ENCODE measurements at regions not wholly inside any gene's neighbourhood (a gene's known extent, or its start where the extent isn't known, plus 50 kb on each side); places are given as distances from the start of the nearest gene placed in this dataset.
A peak's percentile ranks its signal among the peaks of the same experiment; 100 is the strongest.

DNA sequence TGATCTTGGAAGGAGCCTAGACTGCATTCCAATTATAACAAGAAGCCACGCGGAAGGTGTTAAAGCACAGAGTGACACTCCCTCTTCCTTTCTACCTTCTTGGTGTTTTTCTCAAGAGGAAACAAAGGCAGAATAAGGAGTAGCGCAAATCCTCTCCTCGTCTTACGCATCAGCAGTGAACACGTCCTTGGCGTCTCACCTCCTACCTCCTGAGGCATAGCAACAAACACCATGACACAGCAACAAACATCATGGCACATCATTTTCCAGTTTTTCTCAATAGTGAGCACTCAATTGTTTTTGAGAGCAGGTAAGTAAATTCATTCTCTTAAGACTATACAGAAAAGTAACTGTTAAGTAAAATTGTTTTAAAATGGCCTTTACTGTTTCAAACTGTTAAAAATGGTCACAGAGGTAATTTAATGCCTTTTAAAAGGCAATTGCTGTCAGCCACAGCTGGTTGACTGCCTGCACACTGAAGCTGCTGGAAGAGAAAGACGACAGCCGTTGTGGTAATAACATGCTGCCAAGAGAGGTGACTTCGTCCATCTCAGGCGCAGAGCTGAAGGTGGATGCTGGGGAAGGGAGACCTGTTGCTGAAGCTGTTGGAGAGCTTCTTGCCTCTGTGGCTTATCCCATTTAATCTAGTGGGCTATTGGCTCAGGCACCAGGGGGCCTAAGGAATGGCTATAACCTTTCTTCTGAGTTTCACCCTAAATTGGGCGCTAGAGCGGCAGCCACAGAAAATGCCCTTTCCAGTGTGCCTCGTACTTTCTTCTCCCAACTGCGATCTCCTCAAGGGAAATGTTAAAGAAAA, 703.7 kb downstream of the UQCRFS1 start:
- no peaks in the 10 kb centered on the region for H3K36me3 ChIP-seq
- H3K27me3 ChIP-seq: no peaks in the 10 kb centered on the region
- TF ChIP-seq EP300 (IDR thresholded peaks at IDR 0.05): no peak
- TF ChIP-seq POLR2AphosphoS5 (IDR thresholded peaks at IDR 0.05): no peak
- TF ChIP-seq, protein P1, sequence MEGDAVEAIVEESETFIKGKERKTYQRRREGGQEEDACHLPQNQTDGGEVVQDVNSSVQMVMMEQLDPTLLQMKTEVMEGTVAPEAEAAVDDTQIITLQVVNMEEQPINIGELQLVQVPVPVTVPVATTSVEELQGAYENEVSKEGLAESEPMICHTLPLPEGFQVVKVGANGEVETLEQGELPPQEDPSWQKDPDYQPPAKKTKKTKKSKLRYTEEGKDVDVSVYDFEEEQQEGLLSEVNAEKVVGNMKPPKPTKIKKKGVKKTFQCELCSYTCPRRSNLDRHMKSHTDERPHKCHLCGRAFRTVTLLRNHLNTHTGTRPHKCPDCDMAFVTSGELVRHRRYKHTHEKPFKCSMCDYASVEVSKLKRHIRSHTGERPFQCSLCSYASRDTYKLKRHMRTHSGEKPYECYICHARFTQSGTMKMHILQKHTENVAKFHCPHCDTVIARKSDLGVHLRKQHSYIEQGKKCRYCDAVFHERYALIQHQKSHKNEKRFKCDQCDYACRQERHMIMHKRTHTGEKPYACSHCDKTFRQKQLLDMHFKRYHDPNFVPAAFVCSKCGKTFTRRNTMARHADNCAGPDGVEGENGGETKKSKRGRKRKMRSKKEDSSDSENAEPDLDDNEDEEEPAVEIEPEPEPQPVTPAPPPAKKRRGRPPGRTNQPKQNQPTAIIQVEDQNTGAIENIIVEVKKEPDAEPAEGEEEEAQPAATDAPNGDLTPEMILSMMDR (IDR thresholded peaks at IDR 0.05): no peak
- no peak for TF ChIP-seq POLR2A (IDR thresholded peaks at IDR 0.05)
- peak; percentile 27 for DNase-seq
- no peaks in the 10 kb centered on the region for H3K4me1 ChIP-seq
- 86% methylated on average over 15 of the region's 15 CpGs for WGBS, 2 donors
- no peak overlapping the region for H3K4me3 ChIP-seq
- intact Hi-C loops (cut with DNase I): no loop called here
- no peaks in the 10 kb centered on the region for H3K9me3 ChIP-seq
- no peak overlapping the region for H3K27ac ChIP-seq

DNA sequence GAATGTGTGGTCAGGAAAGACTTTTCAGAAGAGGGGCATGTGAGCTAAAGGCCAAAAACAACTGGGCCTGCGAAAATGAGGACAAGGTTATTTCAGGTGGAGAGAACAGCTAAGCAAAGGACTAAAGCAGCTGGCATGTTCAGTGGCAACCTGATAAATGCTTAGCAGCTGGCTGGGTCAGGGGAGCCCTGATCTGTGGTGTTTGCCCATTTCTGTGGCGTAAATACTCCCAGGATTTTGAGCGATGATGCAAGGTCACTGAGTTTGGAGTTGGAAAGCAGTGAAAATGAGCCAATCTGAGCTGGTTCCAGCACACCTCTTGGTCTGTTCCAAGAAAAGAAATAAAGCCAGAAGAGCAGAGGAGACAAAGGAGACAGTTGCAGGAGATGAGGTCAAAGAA, 704.3 kb downstream of the UQCRFS1 start:
- Histone ChIP-seq H3K4me3 (no peak overlapping the region), H3K27ac (no peak overlapping the region), H3K27me3 (no peaks in the 10 kb centered on the region), H3K36me3 (no peaks in the 10 kb centered on the region), H3K9me3 (no peaks in the 10 kb centered on the region), H3K4me1 (no peaks in the 10 kb centered on the region)
- TF ChIP-seq EP300 (IDR thresholded peaks at IDR 0.05): no peak
- TF ChIP-seq POLR2AphosphoS5 (IDR thresholded peaks at IDR 0.05): no peak
- TF ChIP-seq, protein P1 (IDR thresholded peaks at IDR 0.05): no peak
- TF ChIP-seq POLR2A (IDR thresholded peaks at IDR 0.05): no peak
- 91 to 95% methylated on average over 3 of the region's 3 CpGs for WGBS, 2 donors
- intact Hi-C loops (cut with DNase I): no loop called here
- no peak for DNase-seq

DNA sequence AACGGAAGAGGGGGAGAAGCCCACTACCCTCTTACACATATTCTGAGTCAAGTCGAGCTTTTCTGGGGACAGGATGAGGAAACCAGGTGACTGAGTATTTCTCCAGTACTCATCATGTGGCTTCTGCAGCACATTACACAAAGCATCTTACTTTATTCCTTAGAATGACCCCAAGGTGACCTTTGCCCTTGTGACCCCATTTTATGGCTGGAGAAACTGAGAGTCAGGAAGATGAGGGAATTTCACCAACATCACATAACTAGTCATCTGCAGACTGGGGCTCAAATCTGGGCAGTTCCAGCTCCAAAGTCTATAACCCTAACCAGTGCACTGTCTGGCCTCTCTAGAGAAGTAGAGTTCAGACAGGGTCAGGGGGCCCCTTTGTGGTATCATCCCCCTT, 707.0 kb downstream of the UQCRFS1 start:
- H3K9me3 ChIP-seq: no peaks in the 10 kb centered on the region
- no peak for DNase-seq
- no peaks in the 10 kb centered on the region for H3K4me1 ChIP-seq
- TF ChIP-seq POLR2AphosphoS5 (IDR thresholded peaks at IDR 0.05): no peak
- TF ChIP-seq POLR2A (IDR thresholded peaks at IDR 0.05): no peak
- TF ChIP-seq EP300 (IDR thresholded peaks at IDR 0.05): no peak
- TF ChIP-seq, protein P1 (IDR thresholded peaks at IDR 0.05): no peak
- intact Hi-C loops (cut with DNase I): no loop called here
- no peak overlapping the region for H3K27ac ChIP-seq
- H3K36me3 ChIP-seq: no peaks in the 10 kb centered on the region
- no peak overlapping the region for H3K4me3 ChIP-seq
- WGBS, 2 donors: 70 to 87% methylated on average over 2 of the region's 2 CpGs
- H3K27me3 ChIP-seq: no peaks in the 10 kb centered on the region

DNA sequence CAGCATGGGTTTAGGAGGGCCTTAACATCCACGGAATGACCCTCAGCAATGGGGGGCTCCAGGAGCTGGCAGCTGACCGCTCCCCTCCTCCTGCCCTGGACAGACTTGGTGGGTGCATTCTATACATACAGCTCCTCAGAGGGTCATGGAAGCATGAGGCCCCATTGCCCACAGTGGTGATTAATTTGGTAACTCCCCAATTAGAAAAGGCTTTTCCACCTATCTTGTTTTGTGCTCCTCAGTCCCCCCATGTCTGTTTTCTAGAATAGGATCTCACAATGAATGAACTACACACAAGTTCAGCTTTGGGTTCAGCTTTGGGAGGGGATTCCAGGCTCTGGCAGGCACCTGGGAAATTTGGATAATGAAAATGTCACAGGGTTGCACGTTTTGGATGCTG, 707.8 kb downstream of the UQCRFS1 start:
- WGBS, 2 donors: 74 to 80% methylated on average over 3 of the region's 3 CpGs
- no peak for TF ChIP-seq POLR2A (IDR thresholded peaks at IDR 0.05)
- no peak for TF ChIP-seq POLR2AphosphoS5 (IDR thresholded peaks at IDR 0.05)
- no peak for TF ChIP-seq EP300 (IDR thresholded peaks at IDR 0.05)
- TF ChIP-seq, protein P1 (IDR thresholded peaks at IDR 0.05): no peak
- Histone ChIP-seq H3K4me1 (no peaks in the 10 kb centered on the region), H3K27ac (no peak overlapping the region), H3K9me3 (no peaks in the 10 kb centered on the region), H3K27me3 (no peaks in the 10 kb centered on the region), H3K4me3 (no peak overlapping the region), H3K36me3 (no peaks in the 10 kb centered on the region)
- intact Hi-C loops (cut with DNase I): no loop called here
- DNase-seq: peak; percentile 52

DNA sequence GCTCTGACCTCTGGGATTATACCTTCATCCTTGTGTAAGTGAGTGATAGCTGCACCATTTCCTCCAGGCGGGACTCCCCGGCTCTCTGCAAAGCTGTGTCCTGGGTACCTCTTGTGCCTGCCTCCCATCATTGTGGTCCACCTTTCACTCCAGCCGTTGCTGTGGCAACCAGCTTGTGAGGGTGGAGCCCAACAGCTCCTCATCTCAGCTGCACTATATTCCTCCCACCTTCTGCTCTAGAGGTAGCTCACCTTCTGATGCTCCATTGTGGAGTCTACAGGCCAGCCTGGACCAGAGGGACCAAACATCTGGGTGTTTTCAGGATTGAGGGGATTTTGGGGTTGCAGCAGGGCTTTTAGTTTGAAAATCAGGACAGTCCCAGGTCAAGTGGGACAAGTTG, 708.2 kb downstream of the UQCRFS1 start:
- intact Hi-C loops (cut with DNase I): no loop called here
- DNase-seq: peak; percentile 40
- Histone ChIP-seq H3K4me3 (no peak overlapping the region), H3K36me3 (no peaks in the 10 kb centered on the region), H3K27ac (no peak overlapping the region), H3K27me3 (no peaks in the 10 kb centered on the region), H3K4me1 (no peaks in the 10 kb centered on the region), H3K9me3 (no peaks in the 10 kb centered on the region)
- TF ChIP-seq, protein P1 (IDR thresholded peaks at IDR 0.05): no peak
- TF ChIP-seq EP300 (IDR thresholded peaks at IDR 0.05) (no peak), POLR2A (IDR thresholded peaks at IDR 0.05) (no peak)
- WGBS, 2 donors: 89 to 91% methylated on average over 3 of the region's 3 CpGs

All from sigmoid colon (tissue), 6 donors.